ENCODE measurements at regions not wholly inside any gene's neighbourhood (a gene's known extent, or its start where the extent isn't known, plus 50 kb on each side); places are given as distances from the start of the nearest gene placed in this dataset.

DNA sequence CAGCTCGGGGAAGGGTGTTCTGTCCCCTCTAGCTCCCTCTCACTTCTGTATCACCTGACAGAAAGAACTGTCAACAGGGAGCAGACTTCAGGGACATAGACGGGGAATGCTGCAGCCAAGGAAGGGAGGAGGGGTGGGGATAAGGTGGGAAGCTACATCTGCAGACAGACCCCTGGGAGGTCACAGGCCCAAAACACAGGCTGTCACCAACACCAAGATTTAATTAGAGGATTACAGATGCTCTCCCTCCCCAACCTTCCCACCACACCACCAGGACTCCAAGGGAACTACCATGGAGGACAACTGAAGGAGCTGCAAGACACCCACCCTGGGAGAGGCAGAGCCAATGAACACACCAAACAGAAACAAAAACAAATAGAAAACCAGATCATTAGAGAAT lies 425.2 kb upstream of the VSTM2A start:
- no peak for TF ChIP-seq EZH2 (IDR thresholded peaks at IDR 0.05; ENCODE audit: insufficient read depth, poor library complexity, severe bottlenecking)
- no peak for TF ChIP-seq EZH2phosphoT487 (IDR thresholded peaks at IDR 0.05; ENCODE audit: insufficient read depth, low read depth)
